GM23248 (cell line): ENCODE measurements at regions not wholly inside any gene's neighbourhood (a gene's known extent, or its start where the extent isn't known, plus 50 kb on each side); places are given as distances from the start of the nearest gene placed in this dataset.

Source experiments
- EZH2 ChIP-seq: fragments of 200-600 bp; sonication (generic); IDR thresholded peaks from 2 replicates; pipeline ENCODE4 v1.6.1; 2018; ENCODE audit warnings: antibody characterized with exemption, mild to moderate bottlenecking; ENCODE audit not compliant: insufficient read depth, poor library complexity, severe bottlenecking
- EZH2phosphoT487 ChIP-seq: fragments of 200-600 bp; sonication (generic); IDR thresholded peaks from 2 replicates; pipeline ENCODE4 v1.6.1; 2018; ENCODE audit warnings: antibody characterized with exemption, moderate library complexity, mild to moderate bottlenecking, low read depth; ENCODE audit not compliant: insufficient read depth

- TF ChIP-seq EZH2 (no peak), EZH2phosphoT487 (no peak)
Measured at GRCh38 chr20:11459090-11459890, 458.4 kb upstream of the BTBD3 start.
